NCI-H1436 (cell line): ENCODE measurements at regions not wholly inside any gene's neighbourhood (a gene's known extent, or its start where the extent isn't known, plus 50 kb on each side); places are given as distances from the start of the nearest gene placed in this dataset.
"Not testable (repeated sequence)": the region's sequence is repeated elsewhere in the genome, so short reads cannot be mapped to it uniquely, and the experiment has no call there.

Source experiments
- DNase-seq: peaks from one replicate; lab custom pipeline; 2025; lab: John Stamatoyannopoulos, UW

GRCh38 chrX:115402299-115402698 is 112.8 kb downstream of the LUZP4 start:
- no peak for DNase-seq

DNA sequence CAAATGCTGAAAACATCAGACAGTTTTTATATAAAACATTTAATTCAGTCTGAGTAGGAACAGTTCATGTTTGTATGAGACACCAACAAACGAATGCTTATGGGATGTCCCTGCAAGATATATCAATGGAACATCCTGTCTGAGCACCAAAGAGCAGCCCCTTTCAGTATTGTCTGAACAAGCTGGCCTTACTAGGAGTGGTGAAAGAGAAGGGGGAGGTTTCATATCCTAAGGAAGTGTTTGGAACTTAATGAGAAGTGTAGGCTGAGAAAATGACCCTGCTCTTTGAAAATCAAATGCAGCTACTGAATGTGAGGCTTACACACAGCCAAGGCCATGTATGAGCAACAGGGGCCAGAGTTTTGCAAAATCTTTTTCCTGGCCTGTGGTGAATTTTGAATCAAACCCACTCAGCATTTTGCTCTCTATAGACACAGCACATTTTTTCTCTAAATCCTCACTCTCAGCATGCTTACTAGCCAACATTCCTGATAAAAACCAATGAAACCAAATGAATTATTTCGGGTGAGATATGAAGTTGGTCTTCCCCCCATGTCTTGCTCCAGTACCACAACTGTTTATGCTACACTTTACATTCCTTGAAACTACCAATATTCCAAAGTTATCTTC is 119.4 kb downstream of the LUZP4 start:
- DNase-seq = no peak

GRCh38 chrX:115409551-115409950 is 120.0 kb downstream of the LUZP4 start:
- DNase-seq = no peak

- no peak for DNase-seq
These were observed 121.4 kb downstream of the LUZP4 start for GRCh38 chrX:115410731-115411428.

DNA sequence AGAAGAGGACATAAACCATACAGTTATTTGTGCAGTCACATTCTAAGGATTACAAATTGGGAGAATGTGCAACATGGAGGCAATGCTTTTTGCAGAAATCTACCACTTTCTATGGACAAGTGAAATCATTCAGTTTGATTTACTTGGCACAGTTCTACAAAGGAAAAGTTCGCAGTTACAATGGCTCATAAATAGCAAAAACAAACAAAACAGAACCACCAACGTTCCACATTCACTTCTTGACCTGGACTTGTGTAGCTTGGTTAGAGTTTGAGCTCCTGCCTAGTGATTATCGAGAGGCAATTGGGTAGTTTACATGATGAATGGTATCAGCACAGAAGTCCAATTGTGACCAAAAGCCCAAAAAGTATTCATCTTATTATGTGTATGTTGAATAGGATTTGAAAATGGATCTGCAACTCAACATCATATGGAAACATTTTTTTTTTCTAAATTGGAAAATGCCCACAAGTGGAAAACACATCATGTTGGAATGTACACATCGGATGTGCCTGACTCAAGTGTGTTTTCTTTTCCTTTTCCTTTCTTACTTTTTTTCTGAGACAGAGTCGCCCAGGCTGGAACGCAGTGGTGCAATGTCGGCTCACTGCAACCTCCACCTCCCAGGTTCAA is 123.8 kb downstream of the LUZP4 start:
- no peak for DNase-seq

DNA sequence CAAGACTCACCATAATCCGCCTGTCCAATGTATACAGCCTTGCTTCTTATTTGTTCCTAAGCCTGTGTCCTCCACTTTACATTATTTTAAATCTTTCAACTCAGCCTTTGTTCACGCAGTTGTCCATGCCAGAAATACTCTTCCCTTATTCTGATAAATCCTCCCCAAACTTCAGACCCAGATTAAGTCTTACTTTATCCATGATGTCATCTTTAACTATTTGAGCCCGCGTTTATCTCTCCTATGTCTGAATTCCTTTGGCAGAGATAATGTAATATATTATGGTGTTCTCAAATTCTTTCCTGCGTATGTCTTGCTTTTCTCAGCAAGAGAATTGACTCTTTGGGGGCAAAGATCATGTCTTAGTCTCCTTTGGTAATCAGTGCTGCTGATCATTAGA is 129.6 kb downstream of the LUZP4 start:
- DNase-seq = no peak

GRCh38 chrX:115423086-115423485 is 133.6 kb downstream of the LUZP4 start:
- peak; percentile 3 for DNase-seq

GRCh38 chrX:115425359-115425758 is 135.6 kb upstream of the PLS3 start:
- DNase-seq = no peak

DNA sequence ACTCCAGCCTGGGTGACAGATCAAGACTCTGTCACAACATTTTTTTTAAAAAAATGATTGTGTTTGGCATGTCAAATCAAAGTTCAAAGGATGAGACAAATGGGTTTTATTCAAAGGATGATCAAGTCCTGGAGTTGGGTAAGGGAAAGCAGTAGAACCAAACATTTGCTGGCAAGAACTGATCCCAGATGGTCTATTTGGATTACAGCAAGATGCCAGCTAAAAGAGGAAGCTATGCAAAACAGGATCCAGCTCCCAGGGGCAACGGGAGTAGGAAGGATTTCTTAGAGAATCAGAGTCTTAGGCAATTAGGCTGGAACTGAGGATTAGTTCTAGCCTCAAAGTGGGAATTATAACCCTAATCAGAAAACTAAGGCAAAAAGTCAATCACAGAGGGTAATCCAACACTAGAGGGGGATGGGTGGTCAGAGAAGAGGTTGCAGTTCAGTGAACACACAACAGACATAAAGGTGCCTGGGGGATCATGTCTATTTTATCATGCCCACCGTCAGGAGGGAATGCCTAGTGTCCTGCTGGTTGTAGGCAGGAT is 133.0 kb upstream of the PLS3 start:
- DNase-seq = no peak

DNA sequence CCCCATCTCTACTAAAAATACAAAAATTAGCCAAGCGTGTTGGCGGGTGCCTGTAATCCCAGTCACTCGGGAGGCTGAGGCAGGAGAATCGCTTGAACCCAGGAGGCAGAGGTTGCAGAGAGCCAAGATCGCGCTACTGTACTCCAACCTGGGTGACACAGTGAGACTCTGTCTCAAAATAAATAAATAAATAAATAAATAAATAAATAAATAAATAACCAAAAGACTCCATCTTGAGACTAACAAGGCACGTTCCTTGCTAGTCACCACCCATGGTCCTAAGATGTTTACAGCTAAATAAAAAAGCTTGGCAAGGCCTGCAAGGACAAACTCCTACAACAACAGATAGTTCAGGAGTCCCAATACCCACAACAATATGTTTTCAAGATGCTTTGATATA is 126.1 kb upstream of the PLS3 start:
- not testable (repeated sequence) for DNase-seq

DNA sequence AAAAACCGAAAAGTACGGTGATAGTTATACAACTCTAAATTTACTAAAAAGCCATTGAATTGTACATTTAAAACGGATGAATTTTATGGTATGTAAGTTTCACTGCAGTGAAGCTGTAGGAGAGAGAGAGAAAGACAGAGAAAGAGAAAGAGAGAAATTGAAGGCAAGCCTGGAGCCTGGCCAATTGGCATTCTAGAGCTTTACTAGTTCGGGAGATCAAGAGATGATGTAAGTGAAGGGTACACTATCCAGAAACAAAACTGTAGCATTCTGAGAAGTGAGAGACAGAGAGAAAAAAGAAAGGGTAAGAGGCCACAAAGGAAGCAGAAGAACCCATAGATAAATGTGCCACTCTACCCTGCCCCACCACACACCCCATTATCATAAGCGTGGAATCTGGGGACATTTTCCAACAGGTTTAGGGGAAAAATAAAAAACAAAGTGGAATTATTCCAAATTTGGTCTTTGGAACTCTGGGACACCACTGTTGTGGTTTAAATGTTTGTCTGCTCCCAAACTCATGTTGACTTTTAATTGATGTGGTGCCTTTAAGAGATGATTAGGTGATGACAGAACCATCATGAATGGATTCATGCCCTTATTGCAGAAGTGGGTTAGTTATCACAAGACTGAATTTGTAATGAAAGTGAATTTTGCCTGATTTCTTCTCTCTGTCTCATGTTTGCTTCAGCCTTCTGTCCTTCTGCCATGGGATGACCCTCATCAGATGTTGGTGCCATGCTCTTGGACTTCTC is 123.0 kb upstream of the PLS3 start:
- DNase-seq = no peak

- no peak for DNase-seq
These were observed 112.8 kb upstream of the PLS3 start for GRCh38 chrX:115448146-115448545.

- no peak for DNase-seq
These were observed 111.2 kb upstream of the PLS3 start for GRCh38 chrX:115449742-115450141.

DNA sequence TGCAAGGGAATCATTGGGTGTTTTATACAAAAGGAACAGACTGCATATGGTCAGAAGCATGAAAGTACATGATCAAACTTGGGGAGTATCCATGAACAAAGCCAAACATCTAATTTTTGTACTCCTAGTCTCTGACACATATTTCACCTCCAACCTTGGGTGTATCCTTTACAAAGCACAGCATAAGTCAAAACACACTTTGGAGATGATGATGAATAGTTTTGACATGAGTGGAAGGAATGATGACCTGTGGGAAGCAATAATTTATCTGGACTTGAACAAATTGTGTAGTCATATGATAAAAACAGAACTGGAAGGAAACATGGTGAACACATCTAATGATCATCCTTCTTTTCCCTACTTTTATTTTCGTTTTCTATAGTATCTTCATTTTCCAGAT is 108.7 kb upstream of the PLS3 start:
- DNase-seq = no peak

DNA sequence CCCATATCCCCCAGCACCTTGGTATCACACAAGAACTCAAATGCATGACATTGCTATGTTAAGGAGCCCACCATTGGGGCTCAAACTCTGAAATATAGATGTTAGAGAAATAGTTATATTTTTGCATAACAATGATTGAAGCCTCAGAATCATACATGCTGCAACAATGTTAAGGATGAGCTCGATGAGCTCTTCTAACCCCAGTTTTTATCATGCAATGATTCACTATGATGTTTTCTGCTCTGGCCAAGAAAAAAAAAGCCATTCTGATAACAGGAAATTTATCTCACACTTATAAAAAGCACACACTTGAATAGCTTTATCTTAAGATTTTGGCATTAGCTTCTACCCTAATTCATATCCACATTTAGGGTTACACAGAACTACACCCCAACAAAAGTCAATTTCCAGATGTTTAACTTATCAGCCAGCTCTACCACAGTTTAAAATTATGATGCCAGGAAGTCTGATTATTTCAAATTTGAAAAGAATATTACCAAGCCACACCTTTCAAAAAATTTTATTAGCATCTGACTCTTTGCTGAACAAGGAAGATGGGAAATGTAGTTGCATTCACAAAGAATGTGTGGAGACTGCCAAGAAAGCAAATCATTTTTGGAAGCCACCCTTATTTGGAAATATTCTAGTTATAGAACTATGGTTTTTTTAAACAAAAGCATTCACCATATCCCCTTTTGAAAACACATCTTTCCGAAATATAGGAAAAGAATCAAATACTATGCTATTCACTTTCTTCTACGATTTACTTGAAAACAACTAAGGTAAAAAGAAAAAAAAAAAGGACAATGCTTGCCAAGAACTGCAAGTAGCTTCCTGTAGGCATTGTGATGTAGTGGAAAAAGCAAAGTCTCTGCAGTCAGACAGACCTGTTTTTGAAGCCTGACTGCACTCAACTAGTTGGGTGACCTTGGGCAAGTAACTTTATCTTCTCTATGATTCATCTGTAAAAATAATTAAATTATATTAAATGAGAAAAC is 100.8 kb upstream of the PLS3 start:
- no peak for DNase-seq

DNA sequence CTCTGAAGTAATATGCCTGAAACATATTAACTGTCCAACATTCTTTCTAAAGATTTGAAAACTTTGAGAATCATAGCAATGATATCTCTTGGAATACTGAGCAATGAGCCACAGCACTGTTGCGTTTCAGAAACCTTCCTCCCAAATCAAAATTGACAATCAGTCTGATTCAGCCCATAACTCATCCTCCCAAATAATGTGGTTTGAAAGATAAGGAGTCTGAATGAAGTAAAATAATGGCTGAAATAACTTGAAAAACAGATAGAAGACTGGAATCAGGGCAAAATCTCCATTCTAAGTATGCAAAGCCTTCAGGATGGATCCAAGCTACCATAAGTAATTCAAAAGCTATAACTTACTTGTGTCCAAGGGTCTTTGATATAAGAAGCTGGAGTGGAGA is 98.6 kb upstream of the PLS3 start:
- no peak for DNase-seq

GRCh38 chrX:115467961-115468360 is 93.0 kb upstream of the PLS3 start:
- no peak for DNase-seq

DNA sequence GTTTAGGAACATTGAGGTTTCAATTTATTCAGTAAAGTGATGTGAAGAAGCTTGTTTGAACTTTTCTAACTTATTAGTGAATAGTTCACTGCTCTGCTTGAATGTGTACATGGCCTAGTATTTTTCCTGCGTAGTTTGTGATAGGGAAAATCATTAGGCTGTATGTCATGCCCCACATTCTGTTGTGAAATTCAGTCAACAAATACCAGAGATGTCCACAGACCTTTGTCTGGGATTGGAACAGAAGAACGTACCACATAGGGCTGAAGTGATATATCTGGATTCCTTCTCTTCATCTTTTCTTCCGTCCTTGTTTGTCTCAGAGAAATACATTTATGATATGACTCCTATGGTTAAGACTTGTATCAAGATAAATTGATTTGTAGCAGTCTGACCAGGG is 88.8 kb upstream of the PLS3 start:
- DNase-seq = no peak

DNA sequence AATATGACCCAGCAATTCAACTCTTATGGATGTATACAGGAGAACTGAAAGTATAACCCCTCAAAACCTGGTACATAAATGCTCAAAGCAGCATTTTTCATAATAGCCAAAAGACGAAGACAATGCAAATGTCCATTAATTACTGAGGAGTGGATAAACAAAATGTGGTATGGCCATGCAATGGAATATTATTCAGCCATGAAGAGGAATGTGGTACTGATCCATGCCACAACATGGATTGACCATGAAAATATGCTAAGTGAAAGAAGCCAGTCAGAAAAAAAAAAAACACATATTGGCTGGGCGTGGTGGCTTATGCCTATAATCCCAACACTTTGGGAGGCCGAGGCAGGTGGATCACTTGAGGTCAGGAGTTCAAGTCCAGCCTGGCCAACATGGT is 74.5 kb upstream of the PLS3 start:
- DNase-seq = no peak

DNA sequence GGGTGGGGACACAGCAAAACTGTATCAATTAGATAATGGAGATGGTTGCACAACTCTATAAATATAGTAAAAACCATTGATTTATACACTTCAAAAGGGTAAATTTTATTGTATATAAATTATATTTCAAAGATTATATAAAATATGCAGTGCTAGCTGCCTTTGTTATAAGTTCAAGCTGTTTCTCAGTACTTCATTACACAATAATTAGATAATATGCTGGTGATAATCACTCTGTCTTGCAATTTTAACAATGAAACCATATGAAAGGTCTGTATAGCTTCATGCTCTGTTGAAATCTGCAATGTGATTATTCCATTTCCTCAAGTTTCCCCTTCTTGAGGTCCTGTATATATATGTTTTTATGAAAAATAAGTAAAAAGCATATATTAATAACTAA is 73.4 kb upstream of the PLS3 start:
- DNase-seq = no peak

DNA sequence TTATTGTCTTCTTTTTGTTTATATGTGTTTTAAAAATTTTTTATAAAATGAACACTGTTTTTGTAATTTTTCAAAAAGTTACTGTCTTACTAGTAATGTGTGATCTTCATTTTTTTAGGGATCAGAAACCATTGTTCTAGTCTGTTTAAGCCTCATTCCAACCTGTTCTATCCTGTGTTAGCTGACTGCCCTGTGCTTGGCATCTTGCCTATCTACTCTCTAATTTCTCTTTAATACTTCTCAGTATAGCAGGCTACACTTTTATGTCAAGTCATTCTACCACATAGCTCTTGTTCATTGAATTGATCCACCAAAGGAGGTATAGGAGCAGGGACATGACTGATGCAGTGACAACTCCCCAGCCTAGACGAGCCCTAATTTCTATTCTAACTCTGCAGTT is 70.2 kb upstream of the PLS3 start:
- DNase-seq = no peak
